Sigmoid colon (tissue), 6 donors: ENCODE measurements at regions not wholly inside any gene's neighbourhood (a gene's known extent, or its start where the extent isn't known, plus 50 kb on each side); places are given as distances from the start of the nearest gene placed in this dataset.
"Not testable (repeated sequence)": the region's sequence is repeated elsewhere in the genome, so short reads cannot be mapped to it uniquely, and the experiment has no call there.

Experiments
- DNase-seq: peaks from one replicate; pipeline ENCODE4 v3.0.0-alpha.2; 2019
- H3K27ac ChIP-seq, 4 donors: fragments of 200-600 bp; sonication (generic); one replicate each; pipeline ENCODE4 v1.5.1; 2016 to 2019; ENCODE audit warnings: mild to moderate bottlenecking in 1 of 4
- H3K27me3 ChIP-seq, 3 donors: fragments of 200-600 bp; sonication (generic); one replicate each; pipeline ENCODE4 v1.5.1; 2019; ENCODE audit warnings: mild to moderate bottlenecking in 1 of 3
- H3K36me3 ChIP-seq, 4 donors: fragments of 200-600 bp; sonication (generic); one replicate each; pipeline ENCODE4 v1.5.1; 2016 to 2019
- H3K4me1 ChIP-seq, 4 donors: fragments of 200-600 bp; sonication (generic); one replicate each; pipeline ENCODE4 v1.5.1; 2017 to 2019
- H3K4me3 ChIP-seq, 4 donors: fragments of 200-600 bp; sonication (generic); one replicate each; pipeline ENCODE4 v1.5.1; 2017 to 2019; ENCODE audit warnings: mild to moderate bottlenecking in 2 of 4, moderate library complexity in 1 of 4
- H3K9me3 ChIP-seq, 4 donors: fragments of 200-600 bp in 3 of 4; sonication (generic) in 3 of 4; one replicate each; pipeline versions ENCODE4 v1.5.1 to v1.6.1; 2013 to 2019
- EP300 ChIP-seq, 4 donors: sonication (generic); formaldehyde crosslinking; IDR thresholded peaks; one replicate each; pipeline ENCODE4 v1.6.1; 2017; ENCODE audit warnings: antibody characterized with exemption in 4 of 4
- POLR2A ChIP-seq, 2 donors: fragments of 450-650 bp; IDR thresholded peaks; one replicate each; pipeline ENCODE4 v1.6.1; 2016; ENCODE audit warnings: antibody characterized with exemption in 2 of 2, mild to moderate bottlenecking in 2 of 2, moderate library complexity in 2 of 2
- POLR2AphosphoS5 ChIP-seq, 4 donors: sonication (generic); formaldehyde crosslinking; IDR thresholded peaks; one replicate each; pipeline ENCODE4 v1.6.1; 2017; ENCODE audit warnings: antibody characterized with exemption in 4 of 4
- WGBS, 2 donors: extraction: QIAGEN DNeasy Blood & Tissue Kit; methylation state at CpG; one replicate each; pipeline ENCODE4 v1.1.7; 2013; 5-methylcytosine and 5-hydroxymethylcytosine counted together
- intact Hi-C: fragments of 100-400 bp; cut with DNase I; formaldehyde crosslinking; loops from one replicate; pipeline ENCODE4 v1.15.1; 2023
- TF ChIP-seq, protein P1 (sequence below), 4 experiments: fragments of 450-650 bp in 3 of 4; fragments of 200-600 bp in 1 of 4; IDR thresholded peaks; one replicate each; pipeline ENCODE4 v1.5.1; 2016 to 2019; ENCODE audit warnings: antibody characterized with exemption in 4 of 4, mild to moderate bottlenecking in 3 of 4, moderate library complexity in 2 of 4
- donor health status: healthy with polysubstance abuse.
- donor health status: healthy.

- Histone ChIP-seq H3K27ac (no peak overlapping the region), H3K4me1 (peaks cover 0 to 22% (median 20%) of the 10 kb centered on the region in 4 donors), H3K9me3 (no peaks in the 10 kb centered on the region), H3K4me3 (no peak overlapping the region), H3K27me3 (peaks cover 0 to 6% (median 0%) of the 10 kb centered on the region in 3 donors), H3K36me3 (no peaks in the 10 kb centered on the region)
- DNase-seq, result no peak
- WGBS, 2 donors, result 87 to 92% methylated on average over 18 of the region's 18 CpGs
- peak in 2 of 4 donors; percentile 23 to 38 for TF ChIP-seq POLR2AphosphoS5 (IDR thresholded peaks at IDR 0.05)
- TF ChIP-seq EP300 (IDR thresholded peaks at IDR 0.05), result no peak
- intact Hi-C loops, result no loop called here
Measured at GRCh38 chr13:112172641-112173251, 105.8 kb downstream of the SOX1 start.

DNA sequence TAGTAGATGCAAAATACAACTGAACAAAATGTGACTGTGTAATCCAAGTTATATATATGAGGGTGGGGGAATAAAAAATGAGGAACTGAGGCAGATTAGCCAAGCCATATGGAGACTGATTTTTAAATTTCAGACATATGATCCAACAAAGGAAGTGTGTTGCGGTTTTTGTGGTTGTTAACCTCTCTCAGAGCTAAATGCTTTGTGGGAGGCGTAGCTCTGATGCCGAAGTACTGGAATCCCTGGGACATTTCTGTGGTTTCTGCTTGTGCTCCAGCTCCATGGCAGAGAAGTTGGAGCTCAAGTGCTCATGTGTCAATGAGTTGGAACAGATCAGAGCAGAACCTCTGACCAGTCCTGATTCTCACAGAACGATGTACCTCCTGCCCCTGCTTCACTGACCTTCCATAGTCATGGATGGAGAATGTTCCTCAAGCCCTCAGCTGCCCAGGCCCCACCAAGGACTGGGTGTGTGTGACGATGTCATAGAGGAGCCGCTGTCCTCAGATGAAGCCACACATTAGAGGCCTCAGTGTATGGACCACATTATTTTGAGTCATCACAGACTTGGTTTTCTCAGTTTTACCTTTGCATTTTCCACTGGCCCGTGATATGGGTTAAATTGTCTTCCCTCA lies 107.6 kb downstream of the SOX1 start:
- no peaks in the 10 kb centered on the region for H3K36me3 ChIP-seq
- peaks cover 0 to 6% (median 0%) of the 10 kb centered on the region in 3 donors for H3K27me3 ChIP-seq
- no peak for DNase-seq
- intact Hi-C loops, result no loop called here
- H3K4me3 ChIP-seq, result no peak overlapping the region
- H3K27ac ChIP-seq, result no peak overlapping the region
- H3K9me3 ChIP-seq, result no peaks in the 10 kb centered on the region
- H3K4me1 ChIP-seq, result peaks cover 0 to 28% (median 24%) of the 10 kb centered on the region in 4 donors
- TF ChIP-seq, protein P1, sequence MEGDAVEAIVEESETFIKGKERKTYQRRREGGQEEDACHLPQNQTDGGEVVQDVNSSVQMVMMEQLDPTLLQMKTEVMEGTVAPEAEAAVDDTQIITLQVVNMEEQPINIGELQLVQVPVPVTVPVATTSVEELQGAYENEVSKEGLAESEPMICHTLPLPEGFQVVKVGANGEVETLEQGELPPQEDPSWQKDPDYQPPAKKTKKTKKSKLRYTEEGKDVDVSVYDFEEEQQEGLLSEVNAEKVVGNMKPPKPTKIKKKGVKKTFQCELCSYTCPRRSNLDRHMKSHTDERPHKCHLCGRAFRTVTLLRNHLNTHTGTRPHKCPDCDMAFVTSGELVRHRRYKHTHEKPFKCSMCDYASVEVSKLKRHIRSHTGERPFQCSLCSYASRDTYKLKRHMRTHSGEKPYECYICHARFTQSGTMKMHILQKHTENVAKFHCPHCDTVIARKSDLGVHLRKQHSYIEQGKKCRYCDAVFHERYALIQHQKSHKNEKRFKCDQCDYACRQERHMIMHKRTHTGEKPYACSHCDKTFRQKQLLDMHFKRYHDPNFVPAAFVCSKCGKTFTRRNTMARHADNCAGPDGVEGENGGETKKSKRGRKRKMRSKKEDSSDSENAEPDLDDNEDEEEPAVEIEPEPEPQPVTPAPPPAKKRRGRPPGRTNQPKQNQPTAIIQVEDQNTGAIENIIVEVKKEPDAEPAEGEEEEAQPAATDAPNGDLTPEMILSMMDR (IDR thresholded peaks at IDR 0.05), result no peak
- TF ChIP-seq EP300 (IDR thresholded peaks at IDR 0.05) (no peak), POLR2A (IDR thresholded peaks at IDR 0.05) (no peak)
- WGBS, 2 donors, result 86 to 93% methylated on average over 7 of the region's 7 CpGs

DNA sequence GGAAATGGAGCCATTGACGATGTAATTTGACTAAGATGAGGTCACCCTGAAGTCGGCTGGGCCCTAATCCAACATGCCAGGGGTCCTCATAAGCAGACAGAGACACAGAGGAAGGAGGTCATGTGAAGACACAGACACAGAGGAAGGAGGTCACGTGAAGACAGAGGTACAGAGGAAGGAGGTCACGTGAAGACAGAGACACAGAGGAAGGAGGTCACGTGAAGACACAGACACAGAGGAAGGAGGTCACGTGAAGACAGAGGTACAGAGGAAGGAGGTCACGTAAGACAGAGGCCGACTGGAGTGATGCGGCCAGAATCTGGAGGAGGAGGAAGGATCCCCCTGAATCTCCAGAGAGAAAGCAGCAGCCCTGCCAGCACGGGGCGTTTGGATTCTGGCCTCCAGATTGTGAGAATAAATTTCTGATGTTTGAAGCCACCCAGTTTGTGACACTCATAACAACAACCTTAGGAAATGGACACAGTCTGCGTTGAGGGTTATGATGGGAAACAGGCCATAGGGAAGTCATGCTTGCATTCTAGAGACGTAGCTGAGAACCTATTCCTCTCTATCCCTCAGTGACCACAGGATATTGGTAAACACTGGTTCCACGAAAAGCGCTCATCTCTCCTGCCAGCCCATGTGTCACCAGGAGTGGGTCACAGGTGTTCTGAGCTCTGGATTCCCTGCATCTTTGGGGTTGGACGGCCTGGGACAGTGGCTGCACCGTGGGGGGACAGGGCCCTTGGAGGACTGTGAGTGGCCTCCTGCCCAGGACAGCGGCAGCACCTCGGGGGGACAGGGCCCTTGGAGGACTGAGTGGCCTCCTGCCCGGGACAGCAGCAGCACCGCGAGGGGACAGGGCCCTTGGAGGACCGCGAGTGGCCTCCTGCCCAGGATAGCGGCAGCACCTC lies 108.5 kb downstream of the SOX1 start:
- DNase-seq, result no peak
- intact Hi-C loops, result no loop called here

DNA sequence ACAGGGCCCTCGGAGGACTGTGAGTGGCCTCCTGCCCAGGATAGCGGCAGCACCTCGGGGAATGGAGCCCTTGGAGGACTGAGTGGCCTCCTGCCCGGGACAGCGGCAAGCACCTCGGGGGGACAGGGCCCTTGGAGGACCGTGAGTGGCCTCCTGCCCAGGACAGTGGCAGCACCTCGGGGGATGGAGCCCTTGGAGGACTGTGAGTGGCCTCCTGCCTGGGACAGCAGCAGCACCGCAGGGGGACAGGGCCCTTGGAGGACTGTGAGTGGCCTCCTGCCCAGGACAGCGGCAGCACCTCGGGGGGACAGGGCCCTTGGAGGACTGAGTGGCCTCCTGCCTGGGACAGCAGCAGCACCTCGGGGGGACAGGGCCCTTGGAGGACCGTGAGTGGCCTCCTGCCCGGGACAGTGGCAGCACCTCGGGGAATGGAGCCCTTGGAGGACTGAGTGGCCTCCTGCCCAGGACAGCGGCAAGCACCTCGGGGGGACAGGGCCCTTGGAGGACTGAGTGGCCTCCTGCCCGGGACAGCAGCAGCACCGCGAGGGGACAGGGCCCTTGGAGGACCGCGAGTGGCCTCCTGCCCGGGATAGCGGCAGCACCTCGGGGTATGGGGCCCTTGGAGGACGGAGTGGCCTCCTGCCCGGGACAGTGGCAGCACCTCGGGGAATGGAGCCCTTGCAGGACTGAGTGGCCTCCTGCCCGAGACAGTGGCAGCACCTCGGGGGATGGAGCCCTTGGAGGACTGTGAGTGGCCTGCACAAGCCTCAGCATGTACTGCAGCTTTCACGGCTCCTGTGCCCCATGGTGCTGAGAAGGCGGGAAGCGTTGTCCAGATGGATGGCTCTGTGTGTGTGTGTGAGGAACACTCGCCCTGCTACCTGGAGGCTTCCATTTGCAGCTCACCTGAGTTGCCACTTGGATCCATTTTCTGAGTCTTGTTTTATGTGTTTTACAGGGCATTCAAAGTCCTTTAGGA lies 109.5 kb downstream of the SOX1 start:
- peaks cover 0 to 28% (median 24%) of the 10 kb centered on the region in 4 donors for H3K4me1 ChIP-seq
- H3K4me3 ChIP-seq, intact Hi-C loops, DNase-seq, H3K36me3 ChIP-seq, H3K27ac ChIP-seq, H3K9me3 ChIP-seq: not testable (repeated sequence)
- WGBS, 2 donors, result 91% methylated on average over 34 of the region's 34 CpGs
- H3K27me3 ChIP-seq, result peaks cover 0 to 13% (median 0%) of the 10 kb centered on the region in 3 donors

More for the DNA sequence above, 108.5 kb downstream of the SOX1 start:
- Histone ChIP-seq H3K27ac (no peak overlapping the region), H3K4me1 (peaks cover 0 to 28% (median 24%) of the 10 kb centered on the region in 4 donors), H3K36me3 (no peaks in the 10 kb centered on the region), H3K27me3 (peaks cover 0 to 10% (median 0%) of the 10 kb centered on the region in 3 donors), H3K9me3 (no peaks in the 10 kb centered on the region), H3K4me3 (no peak overlapping the region)
- no peak for TF ChIP-seq POLR2AphosphoS5 (IDR thresholded peaks at IDR 0.05)
- WGBS, 2 donors, result 91 to 93% methylated on average over 25 of the region's 25 CpGs

DNA sequence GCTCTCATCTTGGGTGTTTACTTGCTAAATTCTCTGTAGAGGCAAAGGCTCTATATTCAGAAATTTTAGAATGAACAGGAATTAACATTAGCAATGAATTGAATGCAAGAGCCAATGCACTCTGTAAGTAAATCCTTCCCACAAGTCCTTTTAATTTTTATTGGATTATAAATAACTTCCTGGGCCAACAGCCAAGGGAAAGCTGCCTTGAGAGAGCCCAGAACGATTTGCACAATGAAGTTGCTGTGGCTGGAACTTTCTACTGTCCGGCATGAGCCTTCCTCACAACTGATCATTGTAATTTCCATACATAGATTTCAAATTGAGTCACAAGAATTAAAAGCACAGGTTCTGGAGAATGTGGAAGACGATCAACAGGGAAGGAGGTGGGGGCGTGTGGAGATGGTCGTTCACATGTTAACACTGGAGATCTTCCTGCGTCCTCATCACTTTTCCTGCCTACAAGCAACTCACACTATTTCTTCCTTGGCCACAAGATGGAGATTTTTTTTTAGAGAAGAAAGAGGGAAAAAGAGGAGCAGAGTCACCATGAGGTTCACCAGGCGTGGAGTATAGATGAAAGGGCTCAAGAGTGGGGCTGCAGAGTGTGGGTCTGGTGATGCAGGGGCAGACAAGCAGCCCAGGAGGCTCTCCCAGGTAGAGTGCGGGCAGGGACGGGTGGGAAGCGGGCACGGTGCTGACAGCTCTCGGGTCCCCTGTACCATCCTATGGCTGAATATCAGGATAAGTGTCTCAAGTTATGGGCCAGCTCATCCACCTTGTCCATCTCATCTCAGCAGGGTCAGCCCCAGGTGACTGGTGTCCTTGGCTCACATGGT lies 110.7 kb downstream of the SOX1 start:
- intact Hi-C loops, result no loop called here
- TF ChIP-seq POLR2AphosphoS5 (IDR thresholded peaks at IDR 0.05), result peak in 1 of 4 donors; percentile 38
- TF ChIP-seq EP300 (IDR thresholded peaks at IDR 0.05), result no peak

More for the DNA sequence above, 110.7 kb downstream of the SOX1 start:
- H3K9me3 ChIP-seq, result no peaks in the 10 kb centered on the region
- H3K4me3 ChIP-seq, result no peak overlapping the region
- WGBS, 2 donors, result 63 to 65% methylated on average over 12 of the region's 12 CpGs
- peaks cover 0 to 23% (median 22%) of the 10 kb centered on the region in 4 donors for H3K4me1 ChIP-seq
- H3K27ac ChIP-seq, result peak overlapping the region in 1 of 4 donors; percentile 10
- no peaks in the 10 kb centered on the region for H3K36me3 ChIP-seq
- H3K27me3 ChIP-seq, result peaks cover 0 to 19% (median 0%) of the 10 kb centered on the region in 3 donors
- no peak for DNase-seq
